ENCODE measurements at regions not wholly inside any gene's neighbourhood (a gene's known extent, or its start where the extent isn't known, plus 50 kb on each side); places are given as distances from the start of the nearest gene placed in this dataset.

GRCh38 chr2:67777836-67778429, 284.9 kb downstream of the C1D start:
- TF ChIP-seq CTCF (IDR thresholded peaks at IDR 0.05) (no peak), POLR2A (IDR thresholded peaks at IDR 0.05) (no peak)

Measured in lower leg skin (tissue), 3 donors.